ENCODE measurements at regions not wholly inside any gene's neighbourhood (a gene's known extent, or its start where the extent isn't known, plus 50 kb on each side); places are given as distances from the start of the nearest gene placed in this dataset.

GRCh38 chr14:101417434-101417833 is 143.9 kb upstream of the DIO3 start:
- DNase-seq: no peak

GRCh38 chr14:101418601-101419000 is 142.7 kb upstream of the DIO3 start:
- no peak for DNase-seq

GRCh38 chr14:101426466-101426865 is 134.8 kb upstream of the DIO3 start:
- DNase-seq: no peak

- no peak for DNase-seq
Observed at GRCh38 chr14:101428409-101428808, 132.9 kb upstream of the DIO3 start.

DNA sequence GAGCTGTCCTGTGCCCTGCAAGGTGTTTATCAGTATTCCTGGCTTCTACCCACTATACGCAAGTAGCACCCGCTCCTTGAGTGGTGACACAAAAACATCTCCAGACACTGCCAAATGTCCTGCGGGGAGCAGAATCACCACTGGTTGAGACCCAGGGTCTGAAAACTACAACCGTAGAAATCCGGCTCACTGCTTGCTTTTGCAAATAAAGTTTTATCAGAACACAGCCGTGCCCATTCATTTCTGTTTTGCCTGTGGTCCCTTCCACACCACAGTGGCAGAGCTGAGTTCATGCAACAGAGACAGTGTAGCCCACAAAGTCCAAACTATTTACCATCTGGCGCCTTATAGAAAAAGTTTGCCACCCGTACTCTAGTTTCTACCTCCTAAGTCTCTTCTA is 125.7 kb upstream of the DIO3 start:
- DNase-seq: no peak

- no peak for DNase-seq
Observed at GRCh38 chr14:101439023-101439422, 122.3 kb upstream of the DIO3 start.

GRCh38 chr14:101440496-101440895 is 120.8 kb upstream of the DIO3 start:
- DNase-seq: no peak

GRCh38 chr14:101441710-101442109 is 119.6 kb upstream of the DIO3 start:
- no peak for DNase-seq

DNA sequence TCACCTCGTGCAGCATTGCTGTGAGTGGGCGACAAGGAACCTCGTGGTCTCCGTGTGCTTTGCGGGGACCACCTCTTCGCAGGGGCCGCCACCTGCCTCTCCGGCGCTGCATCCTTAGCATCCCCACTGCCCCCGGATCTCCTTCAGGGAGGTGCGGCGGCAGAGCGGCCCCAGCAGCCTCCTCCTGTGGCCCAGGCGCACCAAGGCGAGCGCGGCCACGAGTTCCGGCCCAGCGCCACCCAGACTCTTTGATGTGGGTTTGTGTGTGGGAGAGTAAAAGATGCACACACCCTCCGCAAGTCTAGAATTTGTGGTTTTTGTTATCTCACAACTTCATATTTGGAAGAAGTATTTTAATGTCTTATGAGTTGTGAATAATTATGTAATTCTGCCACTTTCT is 118.8 kb upstream of the DIO3 start:
- no peak for DNase-seq

DNA sequence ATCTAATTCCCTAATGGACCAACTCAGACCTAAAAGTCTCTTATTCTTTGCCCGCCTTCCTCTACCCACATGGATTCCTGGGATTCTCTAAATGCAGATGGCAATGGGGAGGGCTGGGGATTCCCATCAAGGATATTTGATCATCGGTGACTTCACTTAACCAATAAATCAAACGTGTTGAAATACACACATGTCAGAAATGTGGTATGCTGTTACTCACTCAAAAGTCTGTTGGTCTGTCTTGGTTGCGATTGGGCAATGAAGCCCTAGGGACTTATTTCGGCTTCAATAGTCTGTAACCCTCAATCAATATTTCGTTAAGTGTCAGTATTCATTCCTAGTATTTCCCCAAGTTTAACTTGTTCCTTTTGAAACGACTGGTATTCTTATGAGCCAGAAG is 117.2 kb upstream of the DIO3 start:
- DNase-seq: no peak

- DNase-seq: no peak
Observed at GRCh38 chr14:101445278-101445677, 116.0 kb upstream of the DIO3 start.

DNA sequence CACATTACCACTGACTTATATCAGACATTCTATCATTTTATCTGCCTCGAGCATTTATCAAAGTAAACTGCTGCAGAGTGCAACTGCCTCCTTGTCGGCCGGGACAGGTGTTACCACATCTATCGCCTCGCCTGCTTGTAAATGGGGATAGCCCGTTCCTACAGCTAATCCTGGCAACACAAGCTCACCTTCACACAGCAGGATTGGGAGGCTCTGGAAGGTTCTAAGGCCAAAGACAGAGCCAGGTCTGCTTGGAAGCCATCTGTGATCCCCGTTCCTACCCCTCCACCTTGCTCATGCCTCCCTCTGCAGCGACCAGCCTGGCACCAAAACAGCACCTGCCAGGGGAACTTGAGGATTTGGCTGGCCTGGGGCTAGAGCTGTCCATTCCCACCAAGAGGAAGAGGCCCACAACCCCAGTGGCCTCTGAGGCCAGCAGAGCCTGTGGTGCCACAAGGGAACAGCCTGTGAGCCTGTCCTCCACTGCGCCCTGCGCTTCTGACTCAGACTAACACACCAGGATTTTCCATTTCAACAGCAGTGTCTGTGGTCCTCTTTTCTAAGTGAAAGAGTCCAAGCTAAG is 114.8 kb upstream of the DIO3 start:
- no peak for DNase-seq

DNA sequence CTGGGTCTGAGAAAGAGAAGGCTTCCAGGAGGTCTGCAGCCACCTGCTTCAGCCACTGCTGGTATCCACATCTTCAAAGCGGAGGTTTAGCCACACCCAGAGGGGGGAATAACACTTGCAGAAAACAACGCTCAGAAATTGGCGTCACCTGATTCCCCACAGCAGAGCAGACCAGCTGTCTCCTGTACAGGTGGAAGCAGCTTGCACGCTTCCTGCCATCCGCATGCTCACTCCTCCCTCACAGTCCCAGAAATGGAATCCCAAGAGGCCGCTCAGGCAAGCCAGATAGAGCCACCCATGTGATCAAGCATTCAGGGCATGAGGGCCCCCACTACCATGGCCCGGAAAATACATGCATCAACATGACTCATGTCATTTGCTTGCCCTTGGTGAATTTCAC is 112.2 kb upstream of the DIO3 start:
- no peak for DNase-seq

GRCh38 chr14:101451166-101451565 is 110.1 kb upstream of the DIO3 start:
- no peak for DNase-seq

DNA sequence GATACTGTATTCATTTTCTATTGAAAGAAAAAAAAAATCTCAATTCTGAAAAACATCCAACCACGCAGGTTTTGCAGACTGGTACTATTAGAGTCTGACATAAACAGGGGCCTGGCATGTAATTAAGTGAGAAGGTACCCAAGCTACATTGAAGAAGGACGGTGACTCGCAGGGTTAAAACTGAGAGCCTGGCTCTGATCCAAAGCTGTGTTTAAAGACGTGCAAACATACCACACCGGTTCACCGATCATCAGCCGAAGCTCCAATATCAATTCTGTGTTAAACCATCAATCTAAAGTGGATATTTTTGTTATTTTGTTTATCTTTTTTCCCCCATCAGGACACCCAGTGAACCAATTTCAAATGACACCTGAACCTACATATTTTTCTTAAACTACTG is 108.1 kb upstream of the DIO3 start:
- no peak for DNase-seq

GRCh38 chr14:101454229-101454628 is 107.1 kb upstream of the DIO3 start:
- DNase-seq: no peak

- no peak for DNase-seq
Observed at GRCh38 chr14:101456246-101457175, 104.8 kb upstream of the DIO3 start.

GRCh38 chr14:101457301-101457935 is 103.9 kb upstream of the DIO3 start:
- DNase-seq: no peak

DNA sequence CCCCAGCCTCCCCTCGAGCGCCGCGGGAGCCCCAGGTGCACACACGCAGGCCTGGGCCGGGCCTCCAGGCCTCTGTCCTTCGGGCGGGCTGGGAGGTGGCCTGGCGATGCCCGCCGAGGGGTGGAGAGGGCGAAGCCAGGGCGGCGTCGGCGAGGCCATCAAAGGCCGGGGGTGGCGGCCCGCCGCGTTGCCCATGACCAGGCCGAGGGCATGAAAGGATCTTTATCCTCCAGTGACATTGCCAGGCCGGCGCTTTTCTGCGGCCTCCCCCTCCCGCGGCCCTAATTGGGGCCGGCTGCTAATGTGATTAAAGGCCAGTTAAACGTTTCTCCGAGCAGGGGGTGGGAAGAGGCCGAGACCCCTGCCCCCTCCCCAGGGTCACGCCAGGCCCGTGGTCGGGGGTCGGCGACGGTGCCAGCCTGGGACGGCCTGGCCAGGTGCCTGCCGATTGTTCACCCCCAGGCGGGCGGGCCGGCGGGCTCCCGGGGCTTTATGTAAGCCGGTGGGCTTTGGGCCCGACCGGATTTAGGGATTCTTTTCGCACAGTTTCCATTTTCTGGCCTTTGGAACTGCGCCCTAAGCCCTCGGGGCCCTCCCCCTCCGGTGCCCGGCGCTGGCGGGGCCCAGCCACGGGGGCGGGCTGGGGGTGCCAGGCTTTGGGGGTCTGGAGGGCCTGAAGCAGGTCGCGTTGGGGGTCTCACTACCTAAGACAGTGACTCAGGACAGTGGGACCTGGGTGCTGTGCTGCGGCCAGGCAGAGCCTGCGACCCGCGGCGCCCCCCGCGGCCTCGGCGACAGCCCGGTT is 103.2 kb upstream of the DIO3 start:
- DNase-seq: no peak

- no peak for DNase-seq
Observed at GRCh38 chr14:101458741-101459550, 102.3 kb upstream of the DIO3 start.

DNA sequence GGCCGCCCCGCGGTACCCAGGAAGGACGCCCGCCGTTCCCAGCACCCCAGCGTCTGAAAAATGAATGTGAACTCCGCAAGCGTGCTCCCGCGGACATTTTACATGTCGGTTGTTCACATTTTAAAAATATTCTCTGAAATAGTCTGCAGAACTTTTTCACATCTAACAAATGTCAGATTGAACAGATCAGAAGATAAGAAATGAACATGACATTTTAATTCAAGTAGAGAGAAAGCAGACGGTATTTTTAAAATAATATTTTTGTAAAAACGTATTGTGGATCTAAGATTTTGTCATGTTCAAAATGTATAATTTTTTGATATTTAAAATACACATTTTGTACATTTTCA is 101.8 kb upstream of the DIO3 start:
- DNase-seq: no peak

GRCh38 chr14:101460521-101460920 is 100.8 kb upstream of the DIO3 start:
- no peak for DNase-seq
